Aorta (tissue), 5 donors: ENCODE measurements at regions not wholly inside any gene's neighbourhood (a gene's known extent, or its start where the extent isn't known, plus 50 kb on each side); places are given as distances from the start of the nearest gene placed in this dataset.

Experiments
- ATAC-seq: fragments of 200-7000 bp; cut with Tn5 transposase; one replicate; pipeline ENCODE4 v1.9.1; 2022; ENCODE audit warnings: moderate library complexity; ENCODE audit not compliant: low FRiP score
- DNase-seq, 2 donors: peaks; one replicate each; pipeline ENCODE4 v3.0.0-alpha.2; 2020
- H3K27ac ChIP-seq, 2 donors: one replicate each; pipeline ENCODE4 v1.5.1; 2013; ENCODE audit warnings: low read length in 2 of 2, mild to moderate bottlenecking in 2 of 2, moderate library complexity in 2 of 2, control low read depth in 1 of 2, inconsistent platforms in 1 of 2, low read depth in 1 of 2
- H3K27me3 ChIP-seq, 2 donors: one replicate each; pipeline ENCODE4 v1.6.1; 2013; ENCODE audit warnings: control low read depth in 1 of 2, low read length in 1 of 2, mild to moderate bottlenecking in 1 of 2, moderate library complexity in 1 of 2; ENCODE audit not compliant: insufficient read depth in 2 of 2, control insufficient read depth in 1 of 2
- H3K36me3 ChIP-seq, 2 donors: one replicate each; pipeline ENCODE4 v1.6.1; 2013; ENCODE audit warnings: control low read depth in 1 of 2, low read length in 1 of 2, mild to moderate bottlenecking in 1 of 2; ENCODE audit not compliant: insufficient read depth in 2 of 2, control insufficient read depth in 1 of 2
- H3K4me1 ChIP-seq, 2 donors: one replicate each; pipeline ENCODE4 v1.6.1; 2013; ENCODE audit warnings: low read length in 2 of 2, control low read depth in 1 of 2, mild to moderate bottlenecking in 1 of 2, moderate library complexity in 1 of 2; ENCODE audit not compliant: insufficient read depth in 2 of 2, control insufficient read depth in 1 of 2
- H3K4me3 ChIP-seq, 2 donors: one replicate each; pipeline ENCODE4 v1.5.1; 2013; ENCODE audit warnings: low read length in 2 of 2, control low read depth in 1 of 2, mild to moderate bottlenecking in 1 of 2
- H3K9me3 ChIP-seq: one replicate; pipeline ENCODE4 v1.6.1; 2013; ENCODE audit warnings: mild to moderate bottlenecking, low read length; ENCODE audit not compliant: control insufficient read depth
- WGBS, 2 donors: extraction: QIAGEN DNeasy Blood & Tissue Kit; methylation state at CpG; one replicate each; pipeline ENCODE4 v1.1.7; 2013; 5-methylcytosine and 5-hydroxymethylcytosine counted together
- intact Hi-C, 2 donors: fragments of 100-400 bp; cut with DNase I; formaldehyde crosslinking; loops; one replicate each; pipeline versions ENCODE4 v1.14.2 to v1.15.0; 2022
- donor health status: healthy with polysubstance abuse.
- donor health status: Bipolar disorder and iron deficiency.
- donor health status: DM: no; HTN: no; CAD: no.
- donor health status: DM: no; HTN: no; CAD: no.
- donor health status: DM: yes; HTN: yes; CAD: no.

GRCh38 chr14:49969961-49970360, 77.1 kb downstream of the ARF6 start:
- H3K4me1 ChIP-seq: peaks cover 0 to 6% of the 10 kb centered on the region in 2 donors
- H3K27ac ChIP-seq: no peak overlapping the region
- H3K9me3 ChIP-seq: no peaks in the 10 kb centered on the region
- H3K4me3 ChIP-seq: no peak overlapping the region
- no peaks in the 10 kb centered on the region for H3K27me3 ChIP-seq
- no peak for DNase-seq
- H3K36me3 ChIP-seq: no peaks in the 10 kb centered on the region
- no peak for ATAC-seq
- intact Hi-C loops: no loop called here
- WGBS, 2 donors: 86 to 90% methylated on average over 5 of the region's 5 CpGs

GRCh38 chr14:49970474-49971147, 77.7 kb downstream of the ARF6 start:
- H3K36me3 ChIP-seq: no peaks in the 10 kb centered on the region
- H3K4me3 ChIP-seq: no peak overlapping the region
- DNase-seq (no peak), ATAC-seq (peak; percentile 54)
- intact Hi-C loops: no loop called here
- no peaks in the 10 kb centered on the region for H3K9me3 ChIP-seq
- H3K4me1 ChIP-seq: peaks cover 0 to 6% of the 10 kb centered on the region in 2 donors
- H3K27me3 ChIP-seq: no peaks in the 10 kb centered on the region
- H3K27ac ChIP-seq: peak overlapping the region; percentile 11 to 14
- WGBS, 2 donors: 12 to 14% methylated on average over 8 of the region's 8 CpGs

- no peaks in the 10 kb centered on the region for H3K36me3 ChIP-seq
- DNase-seq (no peak), ATAC-seq (no peak)
- H3K4me3 ChIP-seq: no peak overlapping the region
- intact Hi-C loops: no loop called here
- peaks cover 0 to 7% of the 10 kb centered on the region in 2 donors for H3K4me1 ChIP-seq
- peak overlapping the region in 1 of 2 donors; percentile 11 for H3K27ac ChIP-seq
- WGBS, 2 donors: 54 to 55% methylated on average over 9 of the region's 9 CpGs
- no peaks in the 10 kb centered on the region for H3K27me3 ChIP-seq
- no peaks in the 10 kb centered on the region for H3K9me3 ChIP-seq
These were observed 78.6 kb downstream of the ARF6 start for GRCh38 chr14:49971156-49972130.

- peaks cover 0 to 7% of the 10 kb centered on the region in 2 donors for H3K4me1 ChIP-seq
- DNase-seq: no peak
- no peak overlapping the region for H3K4me3 ChIP-seq
- no peak for ATAC-seq
- 42 to 52% methylated on average over 5 of the region's 5 CpGs for WGBS, 2 donors
- H3K9me3 ChIP-seq: no peaks in the 10 kb centered on the region
- intact Hi-C loops: no loop called here
- peak overlapping the region in 1 of 2 donors; percentile 51 for H3K27ac ChIP-seq
- no peaks in the 10 kb centered on the region for H3K36me3 ChIP-seq
- no peaks in the 10 kb centered on the region for H3K27me3 ChIP-seq
These were observed 79.3 kb downstream of the ARF6 start for GRCh38 chr14:49972131-49972671.

- peak; percentile 57 for ATAC-seq
- Histone ChIP-seq H3K4me3 (no peak overlapping the region), H3K4me1 (peaks cover 0 to 7% of the 10 kb centered on the region in 2 donors), H3K36me3 (no peaks in the 10 kb centered on the region), H3K27ac (no peak overlapping the region), H3K27me3 (no peaks in the 10 kb centered on the region), H3K9me3 (no peaks in the 10 kb centered on the region)
- WGBS, 2 donors: 2 to 3% methylated on average over 4 of the region's 4 CpGs
- intact Hi-C loops: no loop called here
- DNase-seq: no peak
These were observed 79.9 kb downstream of the ARF6 start for GRCh38 chr14:49972823-49973222.

- H3K27ac ChIP-seq: peak overlapping the region; percentile 29 to 34
- no peak overlapping the region for H3K4me3 ChIP-seq
- 0 to 5% methylated on average over 2 of the region's 2 CpGs for WGBS, 2 donors
- DNase-seq: no peak
- intact Hi-C loops: loop anchor here in 1 of 2 donors (5.0 kb wide), 1 partner anchor 42 kb away; no protein-coding TSS in a partner anchor
- no peaks in the 10 kb centered on the region for H3K36me3 ChIP-seq
- ATAC-seq: peak; percentile 69
- H3K9me3 ChIP-seq: no peaks in the 10 kb centered on the region
- no peaks in the 10 kb centered on the region for H3K27me3 ChIP-seq
- H3K4me1 ChIP-seq: peaks cover 0 to 7% of the 10 kb centered on the region in 2 donors
These were observed 82.4 kb downstream of the ARF6 start for GRCh38 chr14:49975276-49975675.

- peak overlapping the region; percentile 34 to 98 for H3K27ac ChIP-seq
- intact Hi-C loops: loop anchor here in 1 of 2 donors (5.0 kb wide), 1 partner anchor 42 kb away; no protein-coding TSS in a partner anchor
- no peak for ATAC-seq
These were observed 82.9 kb downstream of the ARF6 start for GRCh38 chr14:49975799-49976198.

GRCh38 chr14:49977126-49977841, 84.4 kb downstream of the ARF6 start:
- Histone ChIP-seq H3K4me3 (no peak overlapping the region), H3K36me3 (no peaks in the 10 kb centered on the region), H3K27ac (peak overlapping the region; percentile 34 to 43), H3K27me3 (no peaks in the 10 kb centered on the region), H3K4me1 (peaks cover 0 to 2% of the 10 kb centered on the region in 2 donors), H3K9me3 (no peaks in the 10 kb centered on the region)
- no peak for DNase-seq
- WGBS, 2 donors: 88 to 96% methylated on average over 5 of the region's 5 CpGs
- ATAC-seq: no peak
- intact Hi-C loops: loop anchor here in 1 of 2 donors (5.0 kb wide), 1 partner anchor 40 kb away; no protein-coding TSS in a partner anchor

More at GRCh38 chr14:49975799-49976198, 82.9 kb downstream of the ARF6 start:
- H3K9me3 ChIP-seq: no peaks in the 10 kb centered on the region
- no peak for DNase-seq
- H3K36me3 ChIP-seq: no peaks in the 10 kb centered on the region
- 77 to 78% methylated on average over 3 of the region's 3 CpGs for WGBS, 2 donors
- H3K4me1 ChIP-seq: peaks cover 0 to 2% of the 10 kb centered on the region in 2 donors
- no peak overlapping the region for H3K4me3 ChIP-seq
- H3K27me3 ChIP-seq: no peaks in the 10 kb centered on the region
